Thyroid gland (tissue), 4 donors: ENCODE measurements at regions not wholly inside any gene's neighbourhood (a gene's known extent, or its start where the extent isn't known, plus 50 kb on each side); places are given as distances from the start of the nearest gene placed in this dataset.

ENCODE experiments used
- DNase-seq, 2 donors: peaks; one replicate each; pipeline ENCODE4 v3.0.0-alpha.2; 2019
- H3K27ac ChIP-seq, 3 donors: fragments of 200-600 bp; sonication (generic); 1 replicate in 2 of 3; 2 replicates in 1 of 3; pipeline ENCODE4 v1.5.1; 2016 to 2019; ENCODE audit warnings: mild to moderate bottlenecking in 1 of 3, moderate library complexity in 1 of 3
- H3K27me3 ChIP-seq: fragments of 200-600 bp; sonication (generic); one replicate; pipeline ENCODE4 v1.5.1; 2019
- H3K36me3 ChIP-seq, 2 donors: fragments of 200-600 bp; sonication (generic); one replicate each; pipeline ENCODE4 v1.5.1; 2016 to 2019
- H3K4me1 ChIP-seq, 2 donors: fragments of 200-600 bp; sonication (generic); one replicate each; pipeline ENCODE4 v1.5.1; 2017 to 2019
- H3K4me3 ChIP-seq, 3 donors: fragments of 200-600 bp; sonication (generic); replicated peaks in 1 of 3; 1 replicate in 2 of 3; 2 replicates in 1 of 3; pipeline ENCODE4 v1.5.1; 2016; ENCODE audit warnings: mild to moderate bottlenecking in 1 of 3
- H3K9me3 ChIP-seq: fragments of 200-600 bp; sonication (generic); one replicate; pipeline ENCODE4 v1.5.1; 2017
- CTCF ChIP-seq, 6 experiments: fragments of 200-600 bp in 3 of 6; fragments of 450-650 bp in 3 of 6; sonication (generic) in 3 of 6; IDR thresholded peaks; one replicate each; pipeline ENCODE4 v1.5.1; 2016 to 2019; ENCODE audit warnings: antibody characterized with exemption in 6 of 6, mild to moderate bottlenecking in 2 of 6, inconsistent platforms in 1 of 6, moderate library complexity in 1 of 6
- POLR2A ChIP-seq, 2 donors: fragments of 450-650 bp; IDR thresholded peaks; one replicate each; pipeline ENCODE4 v1.6.1; 2017; ENCODE audit warnings: antibody characterized with exemption in 2 of 2, mild to moderate bottlenecking in 2 of 2, moderate library complexity in 1 of 2
- WGBS, 2 donors: methylation state at CpG; one replicate each; pipeline ENCODE4 v1.1.5; 2017; 5-methylcytosine and 5-hydroxymethylcytosine counted together
- intact Hi-C: fragments of 100-400 bp; cut with DNase I; formaldehyde crosslinking; loops from one replicate; pipeline ENCODE4 v1.15.1; 2023

GRCh38 chr4:3682236-3683076 lies 83.7 kb upstream of the ADRA2C start:
- TF ChIP-seq CTCF (IDR thresholded peaks at IDR 0.05) = no peak
- no peak for TF ChIP-seq POLR2A (IDR thresholded peaks at IDR 0.05)
- Histone ChIP-seq H3K27ac (no peak overlapping the region), H3K36me3 (no peaks in the 10 kb centered on the region), H3K4me3 (no peak overlapping the region), H3K4me1 (peaks cover 0 to 9% of the 10 kb centered on the region in 2 donors), H3K9me3 (no peaks in the 10 kb centered on the region), H3K27me3 (no peaks in the 10 kb centered on the region)
- 77 to 78% methylated on average over 19 of the region's 19 CpGs for WGBS, 2 donors
- intact Hi-C loops = no loop called here
- no peak for DNase-seq

GRCh38 chr4:3681191-3681590 lies 85.0 kb upstream of the ADRA2C start:
- Histone ChIP-seq H3K36me3 (no peaks in the 10 kb centered on the region), H3K4me3 (no peak overlapping the region), H3K27me3 (no peaks in the 10 kb centered on the region), H3K4me1 (peaks cover 0 to 9% of the 10 kb centered on the region in 2 donors), H3K9me3 (no peaks in the 10 kb centered on the region), H3K27ac (no peak overlapping the region)
- intact Hi-C loops = no loop called here
- no peak for TF ChIP-seq POLR2A (IDR thresholded peaks at IDR 0.05)
- TF ChIP-seq CTCF (IDR thresholded peaks at IDR 0.05) = no peak
- WGBS, 2 donors = 83 to 84% methylated on average over 14 of the region's 14 CpGs
- DNase-seq = no peak

GRCh38 chr4:3680656-3681055 lies 85.5 kb upstream of the ADRA2C start:
- 87 to 89% methylated on average over 16 of the region's 16 CpGs for WGBS, 2 donors
- Histone ChIP-seq H3K9me3 (no peaks in the 10 kb centered on the region), H3K27ac (no peak overlapping the region), H3K36me3 (no peaks in the 10 kb centered on the region), H3K4me1 (peaks cover 0 to 9% of the 10 kb centered on the region in 2 donors), H3K4me3 (no peak overlapping the region), H3K27me3 (no peaks in the 10 kb centered on the region)
- DNase-seq = no peak
- intact Hi-C loops = no loop called here
- TF ChIP-seq POLR2A (IDR thresholded peaks at IDR 0.05) (no peak), CTCF (IDR thresholded peaks at IDR 0.05) (no peak)

GRCh38 chr4:3679851-3680311 lies 86.3 kb upstream of the ADRA2C start:
- DNase-seq = peak; percentile 25 to 57
- H3K9me3 ChIP-seq = no peaks in the 10 kb centered on the region
- 51 to 55% methylated on average over 19 to 20 of the region's 25 CpGs for WGBS, 2 donors

More at GRCh38 chr4:3679851-3680311, 86.3 kb upstream of the ADRA2C start:
- Histone ChIP-seq H3K36me3 (no peaks in the 10 kb centered on the region), H3K27ac (no peak overlapping the region), H3K4me3 (no peak overlapping the region), H3K4me1 (peaks cover 0 to 9% of the 10 kb centered on the region in 2 donors), H3K27me3 (no peaks in the 10 kb centered on the region)
- intact Hi-C loops = no loop called here
- no peak for TF ChIP-seq CTCF (IDR thresholded peaks at IDR 0.05)
- no peak for TF ChIP-seq POLR2A (IDR thresholded peaks at IDR 0.05)
